HG02610 (cell line): ENCODE measurements at regions not wholly inside any gene's neighbourhood (a gene's known extent, or its start where the extent isn't known, plus 50 kb on each side); places are given as distances from the start of the nearest gene placed in this dataset.

ENCODE experiments used
- ATAC-seq: cut with Tn5 transposase; IDR thresholded peaks from one replicate; pipeline ENCODE4 v1.9.1; 2021; ENCODE audit warnings: mild to moderate bottlenecking, moderate library complexity; ENCODE audit not compliant: unreplicated experiment

DNA sequence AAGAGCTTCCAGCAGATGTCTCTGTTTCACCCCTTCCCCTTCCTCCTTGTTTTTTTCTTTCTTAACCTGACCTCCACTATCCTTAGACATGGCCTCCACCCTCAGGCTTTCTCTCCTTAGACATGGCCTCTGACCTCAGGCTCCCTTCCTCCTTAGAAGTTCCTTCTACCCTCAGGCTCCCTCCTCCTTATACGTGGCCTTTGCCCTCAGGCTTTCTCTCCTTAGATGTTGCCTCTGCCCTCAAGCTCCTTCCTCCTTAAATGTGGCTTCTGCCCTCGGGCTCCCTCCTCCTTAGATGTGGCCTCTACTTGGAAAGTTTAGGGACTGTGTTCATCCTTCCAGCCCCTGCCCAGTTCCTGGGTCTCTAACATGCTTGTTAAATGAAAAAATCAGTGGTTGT lies 180.4 kb upstream of the S1PR3 start:
- ATAC-seq: no peak

DNA sequence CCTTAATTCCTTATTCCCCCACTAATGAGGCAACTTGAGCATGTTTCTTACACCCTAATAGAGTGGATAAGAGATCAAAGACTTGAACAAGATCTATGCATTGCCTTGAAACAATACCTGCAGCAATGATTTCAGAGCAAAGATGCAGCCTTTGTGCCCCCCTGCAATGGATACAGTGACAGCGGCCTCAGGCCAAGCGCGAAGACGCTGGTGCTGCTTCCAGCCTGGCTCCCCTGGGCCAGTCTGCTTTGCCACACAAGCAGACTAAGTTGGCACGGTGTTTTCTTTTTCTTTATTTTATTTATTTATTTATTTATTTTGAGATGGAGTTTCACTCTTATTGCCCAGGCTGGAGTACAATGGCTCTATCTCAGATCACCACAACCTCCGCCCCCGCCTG lies 179.8 kb upstream of the S1PR3 start:
- no peak for ATAC-seq

DNA sequence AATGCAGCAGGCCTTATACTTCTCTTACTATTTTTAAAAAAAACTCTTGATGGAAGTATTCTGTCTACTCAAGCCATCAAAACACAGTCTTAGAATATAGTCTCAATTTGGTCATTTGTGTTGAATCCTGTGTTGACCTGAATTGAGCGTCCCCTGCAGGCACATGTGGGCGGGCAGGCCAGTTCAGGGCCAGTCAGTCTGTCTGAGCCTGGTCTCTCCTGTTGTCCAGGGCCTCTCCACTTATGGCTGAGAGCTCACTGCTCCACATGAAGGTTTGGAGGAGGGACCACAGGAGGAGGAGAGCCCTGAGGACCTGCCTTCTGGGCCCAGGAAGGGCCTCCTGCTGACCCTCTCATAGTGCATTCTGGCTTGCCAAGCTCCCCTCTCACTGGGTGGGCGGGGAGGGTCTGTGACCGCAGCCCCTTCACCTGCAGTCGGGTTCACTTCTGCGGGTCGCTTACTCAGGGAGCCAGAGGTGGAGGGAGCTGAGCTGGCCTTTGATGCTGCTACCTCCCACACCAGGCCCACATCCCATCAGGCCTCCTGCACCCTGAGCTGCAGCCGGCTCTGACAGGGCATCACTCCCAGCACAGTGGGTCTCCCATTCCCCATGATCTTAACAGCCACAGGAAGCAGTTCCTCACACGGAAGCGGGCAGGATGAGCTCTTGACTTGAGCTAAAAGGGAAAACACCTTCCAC lies 178.2 kb upstream of the S1PR3 start:
- ATAC-seq: no peak

DNA sequence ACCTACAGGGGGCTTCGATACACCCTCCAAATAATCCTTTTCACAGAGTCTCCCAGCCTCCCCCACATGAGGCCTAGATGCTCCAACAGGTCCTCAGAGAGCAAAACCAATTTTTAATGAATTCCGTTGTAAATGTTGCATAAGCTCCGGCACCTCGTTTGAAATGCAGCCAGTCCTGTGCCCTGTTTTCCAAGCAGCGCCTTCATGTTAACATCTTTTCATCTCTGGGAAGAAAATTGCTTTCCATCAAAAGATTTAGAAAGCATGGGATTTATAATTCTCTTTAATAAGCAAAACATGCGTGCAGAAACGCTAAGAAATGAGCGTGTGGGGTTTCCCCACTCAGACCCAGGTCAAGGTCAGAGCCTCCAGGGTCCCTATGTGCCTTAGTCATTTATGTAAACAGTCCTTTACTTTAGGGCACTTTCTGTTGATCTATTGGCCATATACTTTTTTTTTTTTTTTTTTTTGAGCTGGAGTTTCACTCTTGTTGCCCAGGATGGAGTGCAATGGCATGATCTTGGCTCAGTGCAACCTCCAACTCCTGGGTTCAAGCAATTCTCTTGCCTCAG lies 177.5 kb upstream of the S1PR3 start:
- no peak for ATAC-seq

DNA sequence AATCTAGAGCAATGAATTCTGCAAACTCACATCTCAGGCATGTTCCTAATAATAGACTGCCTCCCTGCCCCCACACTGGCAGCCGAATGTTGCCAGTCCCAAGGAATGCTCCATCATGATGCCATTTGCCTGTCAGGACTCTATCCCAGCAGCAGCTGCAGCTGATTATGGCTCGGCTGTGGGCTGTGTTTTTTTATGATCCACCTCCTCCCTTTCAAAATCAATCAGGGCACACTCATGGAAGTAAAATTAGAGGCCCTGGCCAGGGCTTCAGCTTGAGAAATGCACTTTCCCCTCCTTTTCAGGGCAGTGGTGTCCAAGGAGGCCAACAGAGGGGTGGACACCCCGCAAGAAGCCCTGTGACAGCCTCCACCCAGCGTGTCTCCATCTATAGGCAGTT lies 176.7 kb upstream of the S1PR3 start:
- ATAC-seq: no peak

DNA sequence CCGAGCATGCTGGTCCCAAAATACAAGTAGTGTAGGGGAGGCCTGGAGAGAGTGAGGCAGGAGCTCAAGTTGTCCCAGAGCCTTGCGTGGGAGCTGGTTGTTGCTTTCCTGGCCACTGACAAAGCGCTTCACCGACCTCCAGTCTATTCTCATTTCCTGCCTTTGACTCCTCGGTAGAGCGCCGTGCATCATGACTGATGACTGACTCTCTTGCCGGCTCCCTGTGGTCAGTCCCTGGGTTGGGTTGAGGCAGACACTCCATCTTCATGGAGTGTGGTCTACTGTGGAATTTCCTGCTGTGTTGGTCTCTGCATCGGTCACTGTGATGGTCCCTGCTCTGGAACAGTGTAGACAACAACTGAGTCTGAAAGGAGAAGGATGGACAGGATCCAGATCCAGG lies 175.1 kb upstream of the S1PR3 start:
- ATAC-seq: no peak

DNA sequence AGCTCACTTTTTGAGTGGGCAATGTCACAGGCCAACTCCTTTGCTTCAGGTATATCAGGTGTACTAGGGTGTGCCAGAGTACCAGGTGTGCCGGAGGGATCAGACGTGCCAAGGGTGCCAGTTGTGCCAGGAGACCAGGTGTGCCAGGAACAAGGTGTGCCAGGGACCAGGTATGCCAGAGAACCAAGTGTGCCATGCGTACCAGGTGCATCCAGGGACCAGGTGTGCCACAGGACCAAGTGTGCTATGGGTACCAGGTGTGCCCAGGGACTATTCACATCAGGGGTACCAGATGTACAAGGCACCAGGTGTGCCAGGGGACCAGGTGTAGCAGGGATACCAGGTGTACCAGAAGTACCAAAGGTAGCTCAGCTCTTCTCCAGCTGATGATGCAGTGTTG lies 174.7 kb upstream of the S1PR3 start:
- no peak for ATAC-seq

DNA sequence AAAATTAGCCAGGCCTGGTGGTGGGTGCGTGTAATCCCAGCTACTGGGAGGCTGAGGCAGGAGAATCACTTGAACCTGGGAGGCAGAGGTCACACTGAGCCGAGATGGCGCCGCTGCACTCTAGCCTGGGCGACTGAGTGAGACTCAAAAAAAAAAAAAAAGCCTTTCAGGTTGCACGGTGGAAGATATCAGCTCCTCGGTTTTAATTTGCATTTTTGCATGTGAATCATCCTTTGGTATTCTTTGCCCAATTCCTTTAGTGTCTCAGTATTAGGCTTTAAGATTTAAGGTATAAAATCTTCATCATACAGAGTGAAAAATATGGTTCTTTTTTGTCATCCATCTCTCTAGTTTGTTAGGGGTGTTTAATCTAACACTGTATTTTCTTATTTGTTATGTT lies 173.6 kb upstream of the S1PR3 start:
- ATAC-seq: no peak

DNA sequence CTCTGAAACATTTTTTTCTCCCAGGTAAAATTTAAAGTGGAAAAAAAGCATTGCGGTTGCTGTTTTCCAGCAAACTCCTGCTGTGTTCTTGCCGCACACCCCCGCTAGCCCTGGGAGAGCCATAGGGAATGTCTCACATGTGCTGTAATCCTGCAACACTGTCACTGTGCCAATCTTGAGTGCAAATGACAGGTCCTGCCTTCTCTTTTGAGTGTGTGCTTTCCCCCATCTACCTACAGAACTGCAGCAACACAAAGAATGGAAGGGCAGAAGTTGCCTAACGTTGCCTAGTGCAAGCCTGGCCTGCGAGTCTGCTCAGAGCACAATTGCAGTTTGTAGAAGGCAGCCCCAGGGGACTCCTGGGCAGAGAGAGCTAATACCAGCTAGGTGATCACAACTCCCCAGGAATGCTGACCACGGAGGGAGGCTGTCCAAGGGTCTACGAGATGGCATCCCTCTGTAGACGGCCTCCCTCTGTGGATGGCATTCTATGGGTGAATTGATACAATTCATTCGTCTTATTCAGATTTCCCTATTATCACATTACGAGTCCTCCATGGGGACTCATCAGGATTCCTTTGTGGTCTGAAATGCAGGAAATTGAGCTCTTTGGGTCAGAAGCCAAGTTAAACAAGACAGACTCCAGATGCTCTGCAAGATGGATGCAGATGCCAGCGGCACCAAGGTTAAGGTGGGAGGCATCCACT lies 172.6 kb upstream of the S1PR3 start:
- ATAC-seq: no peak

DNA sequence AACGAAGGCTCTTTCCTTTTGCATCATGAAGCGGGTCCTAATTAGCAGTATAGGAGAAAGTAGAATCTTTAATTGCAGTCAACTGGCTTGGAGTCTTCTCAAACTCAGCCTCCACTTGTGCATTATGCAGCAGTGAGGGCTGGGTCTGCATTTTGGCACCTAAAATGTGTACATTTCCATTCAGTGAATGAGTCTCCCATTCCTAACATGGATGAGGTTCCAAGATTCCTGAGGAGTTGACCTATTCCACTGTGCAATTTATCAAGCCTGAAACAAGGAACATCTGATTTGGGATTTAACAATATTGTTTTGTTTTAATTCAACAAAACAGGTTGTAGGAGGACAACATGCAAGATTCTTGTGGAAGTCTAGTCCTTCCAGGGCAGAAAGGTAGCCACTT lies 171.8 kb upstream of the S1PR3 start:
- ATAC-seq: no peak

DNA sequence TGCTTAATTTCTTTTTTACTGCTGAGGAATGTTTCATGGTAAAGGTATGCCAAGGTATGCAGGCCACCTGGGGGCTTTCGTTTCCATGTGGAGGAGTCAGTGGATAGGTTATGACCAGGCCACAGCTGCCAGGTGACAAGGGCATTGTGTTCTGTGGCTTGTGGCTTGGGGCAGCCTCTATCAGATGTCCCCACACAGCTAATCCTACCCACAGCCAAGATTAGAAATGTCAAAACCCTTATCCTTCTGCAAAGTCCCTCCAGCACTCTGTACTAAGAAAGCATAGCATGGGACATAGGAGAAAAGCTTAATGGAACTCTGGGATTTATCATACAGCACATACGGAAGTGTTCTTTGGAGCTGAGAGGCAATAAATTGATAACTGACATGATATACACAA lies 171.2 kb upstream of the S1PR3 start:
- ATAC-seq: no peak

DNA sequence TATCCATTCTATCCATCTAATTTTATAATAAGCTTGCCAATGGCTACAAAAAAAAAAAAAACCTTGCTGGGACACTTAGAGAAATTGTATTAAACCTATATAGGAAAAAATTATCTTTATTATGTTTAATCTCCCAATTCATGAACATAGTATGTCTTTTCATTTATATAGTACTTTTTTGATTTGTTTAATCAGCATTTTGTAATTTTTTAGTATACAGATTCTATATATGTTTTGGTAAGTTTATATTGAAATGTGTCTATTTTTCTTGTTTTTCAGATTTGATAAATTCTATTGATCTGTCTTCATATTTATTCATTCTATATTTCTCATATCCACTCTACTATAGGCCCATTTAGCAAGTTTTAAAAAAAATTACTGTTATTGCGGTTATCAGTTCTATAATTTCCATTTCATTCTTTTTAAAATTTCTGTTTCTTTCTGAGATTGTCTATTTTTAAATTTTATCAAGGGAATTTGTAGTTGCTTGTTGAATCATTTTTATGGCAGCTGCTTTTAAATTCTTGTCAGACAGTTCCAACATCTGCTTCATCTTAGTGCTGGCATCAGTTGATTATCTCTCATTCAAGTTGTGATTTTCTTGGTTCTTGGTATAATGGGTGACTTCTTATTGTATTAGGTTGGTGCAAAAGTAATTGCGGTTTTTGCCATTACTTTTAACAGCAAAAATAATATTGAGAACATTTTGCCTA lies 170.1 kb upstream of the S1PR3 start:
- no peak for ATAC-seq

DNA sequence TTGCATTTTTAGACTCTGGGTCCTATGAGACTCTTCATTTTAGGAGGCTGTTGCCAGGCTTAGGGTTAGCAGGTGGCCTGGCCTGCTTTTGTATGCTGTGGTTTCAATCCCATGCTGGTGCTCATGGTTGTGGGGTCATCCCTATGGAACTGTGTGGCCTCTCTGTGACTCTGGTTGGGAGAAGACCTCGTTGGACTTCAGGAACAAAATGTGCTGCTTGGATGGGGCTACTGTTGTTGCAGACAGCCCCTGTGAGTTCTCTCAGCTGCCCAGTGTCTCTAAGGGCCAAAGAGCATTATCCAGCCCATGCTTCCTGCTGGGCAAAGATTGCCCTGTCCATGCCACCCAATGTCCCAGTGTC lies 169.5 kb upstream of the S1PR3 start:
- ATAC-seq: no peak

DNA sequence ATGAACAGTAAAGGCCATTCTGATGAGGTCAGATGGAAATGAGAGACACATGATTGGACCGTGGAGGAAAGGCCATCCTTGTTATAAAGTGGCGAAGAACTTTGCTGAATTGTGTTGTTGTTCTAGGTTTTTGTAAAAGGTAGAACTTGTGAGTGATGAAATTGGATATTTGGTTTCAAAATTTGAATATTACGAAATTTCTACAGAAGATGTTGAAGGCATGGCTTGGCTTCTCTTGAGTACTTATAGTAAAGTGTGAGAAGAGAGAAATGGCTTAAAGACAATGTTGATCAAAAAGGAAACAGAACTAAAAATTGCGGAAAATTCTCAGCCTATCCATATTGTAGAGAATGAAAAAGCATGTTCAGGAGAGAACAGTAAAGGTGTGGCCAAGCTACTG lies 166.6 kb upstream of the S1PR3 start:
- no peak for ATAC-seq

DNA sequence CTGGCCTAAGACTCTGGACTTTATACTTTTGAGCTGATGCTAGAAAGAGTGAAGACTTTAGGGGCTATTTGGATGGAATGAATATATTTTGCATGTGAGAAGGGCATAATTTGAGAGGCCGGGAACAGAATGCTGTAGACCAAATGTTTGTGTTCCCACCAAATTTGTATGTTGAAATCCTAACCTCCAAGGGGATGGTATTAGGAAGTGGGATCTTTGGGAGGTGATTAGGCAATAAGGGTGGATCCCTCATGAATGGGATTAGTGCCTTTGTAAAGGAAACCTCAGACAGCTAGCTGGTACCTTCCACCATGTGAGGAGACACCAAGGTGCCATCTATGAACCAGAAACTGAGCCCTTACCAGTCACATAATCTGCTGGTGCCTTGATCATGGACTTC lies 165.1 kb upstream of the S1PR3 start:
- no peak for ATAC-seq

DNA sequence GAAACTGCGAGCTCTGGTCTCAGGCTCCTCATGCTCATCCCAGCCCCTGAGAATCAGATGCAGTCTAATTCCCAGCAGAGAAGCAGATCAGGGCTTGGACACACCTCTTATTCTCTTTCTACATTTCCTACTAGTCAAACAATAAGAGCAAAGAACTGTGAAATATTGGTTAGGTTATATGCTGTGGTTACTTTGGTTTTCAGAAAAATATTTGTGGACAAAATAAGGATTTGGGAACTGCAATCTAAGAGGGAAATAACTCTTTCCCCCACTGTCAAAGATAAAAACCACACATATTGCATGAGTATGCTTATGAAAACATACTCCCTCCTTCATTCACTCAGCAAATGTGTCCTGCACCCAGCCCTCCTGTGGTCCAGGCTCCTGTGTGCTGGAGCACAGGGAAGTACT lies 164.5 kb upstream of the S1PR3 start:
- no peak for ATAC-seq

DNA sequence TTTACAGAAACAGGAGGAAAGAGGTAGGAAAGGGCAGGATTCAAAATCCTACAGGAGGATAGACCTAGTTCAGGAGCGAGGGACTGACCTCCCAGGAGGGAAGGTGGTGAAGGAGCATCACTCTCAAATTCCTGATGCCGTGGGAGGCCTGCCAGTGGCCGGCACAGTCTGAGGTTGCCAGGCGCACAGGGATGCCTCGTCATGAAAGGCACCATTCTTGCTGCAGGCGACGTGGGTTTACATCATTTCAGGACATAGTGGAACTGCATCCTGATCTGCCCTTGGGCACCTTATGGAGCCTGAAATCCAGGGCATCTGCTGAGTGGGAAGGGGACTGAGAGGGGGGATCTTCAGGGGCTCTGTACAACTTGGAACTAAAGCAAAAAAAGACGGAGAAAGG lies 163.2 kb upstream of the S1PR3 start:
- no peak for ATAC-seq

DNA sequence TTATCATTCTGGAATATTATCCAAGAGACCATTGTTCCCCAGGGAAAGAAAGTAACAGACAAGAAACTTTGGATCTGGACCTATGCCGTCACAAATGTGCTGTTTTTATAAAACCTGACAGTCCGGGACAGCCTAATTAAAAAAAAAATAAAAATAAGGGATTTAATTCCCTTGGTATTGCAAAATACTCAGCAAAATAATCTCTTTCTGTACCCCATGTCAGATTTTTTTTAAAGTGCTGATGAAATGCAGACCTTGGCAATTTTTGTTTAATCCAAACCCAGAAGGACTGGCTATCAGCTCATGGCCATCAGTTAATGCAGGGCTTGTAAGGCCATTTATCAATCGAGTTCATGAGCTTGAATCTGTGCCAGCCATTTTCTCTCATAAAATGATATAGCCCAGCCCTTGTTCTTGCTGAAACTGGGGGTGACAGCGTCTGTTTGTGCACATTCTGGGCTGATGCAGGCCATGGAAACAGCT lies 162.7 kb upstream of the S1PR3 start:
- no peak for ATAC-seq

DNA sequence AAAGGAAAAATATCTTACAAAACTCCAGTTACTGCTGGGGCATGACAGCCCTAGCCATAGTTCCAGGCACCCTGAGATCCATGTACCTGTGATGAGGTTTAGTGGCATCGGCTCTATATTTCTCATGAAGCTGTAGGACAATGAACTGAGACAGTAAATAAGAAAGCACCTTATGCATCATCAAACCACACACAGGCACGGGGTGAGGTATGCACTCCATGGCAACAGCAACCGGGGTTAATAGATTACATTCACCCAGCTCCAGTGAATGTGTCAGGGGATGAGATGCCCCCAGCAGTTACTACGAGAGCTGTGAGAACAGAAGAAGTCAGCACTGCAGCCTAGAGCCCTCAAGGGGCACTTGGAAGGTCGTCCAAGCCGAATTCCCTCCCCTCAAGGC lies 162.0 kb upstream of the S1PR3 start:
- ATAC-seq: peak; percentile 89

DNA sequence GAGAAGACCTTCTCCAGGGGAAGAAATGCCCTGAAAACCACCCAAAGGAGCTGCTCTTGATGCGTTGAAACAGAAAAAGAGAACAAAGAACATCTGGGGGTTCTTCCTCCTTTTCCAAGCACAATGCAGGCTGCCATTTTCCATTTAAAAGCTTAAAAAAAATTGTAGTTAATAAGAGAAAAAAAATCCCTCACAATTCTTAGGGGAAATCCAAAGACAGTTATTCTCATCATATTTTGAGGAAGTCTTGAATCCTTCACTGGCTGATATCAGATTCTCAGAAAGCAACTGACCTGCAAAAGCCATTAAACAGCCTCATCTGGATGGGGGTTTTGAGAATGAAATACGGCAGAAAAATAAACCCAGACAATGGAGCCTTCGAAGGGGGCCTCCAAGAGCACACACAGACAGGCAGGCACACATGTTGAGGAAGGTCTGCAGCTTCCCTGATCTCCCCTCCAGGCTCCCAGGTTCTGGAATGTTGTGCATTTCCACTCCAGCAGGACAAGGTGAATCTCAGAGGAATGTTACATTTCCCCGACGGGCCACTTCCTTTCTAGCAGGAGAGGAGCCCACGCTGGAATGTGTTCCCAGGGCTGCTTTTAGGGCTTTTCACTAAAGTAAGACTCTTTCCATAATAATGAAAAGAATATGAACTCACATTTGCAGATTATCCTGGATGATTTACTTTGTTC lies 159.4 kb upstream of the S1PR3 start:
- ATAC-seq: no peak

DNA sequence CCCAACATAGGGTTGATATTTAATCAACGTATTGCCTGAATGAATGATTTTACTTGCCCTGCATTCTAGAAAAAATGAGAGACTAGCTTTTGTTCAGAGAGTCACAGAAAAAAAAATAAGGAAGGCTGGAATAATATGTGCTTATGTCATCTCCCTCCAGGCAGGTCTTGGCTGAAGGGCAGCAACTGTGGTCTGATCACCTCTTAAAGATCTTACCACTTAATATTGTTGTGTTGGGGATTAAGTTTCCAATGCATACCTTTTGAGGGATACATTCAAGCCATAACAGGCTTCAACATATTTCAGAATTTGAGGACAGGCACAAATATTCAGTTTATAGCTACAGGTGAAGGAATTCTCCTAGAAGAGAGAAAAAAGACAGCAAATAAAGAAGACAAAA lies 157.3 kb upstream of the S1PR3 start:
- no peak for ATAC-seq
